Trophoblast cell (in vitro differentiated cells and primary cell): ENCODE measurements at regions not wholly inside any gene's neighbourhood (a gene's known extent, or its start where the extent isn't known, plus 50 kb on each side); places are given as distances from the start of the nearest gene placed in this dataset.

Experiments used
- DNase-seq, 2 donors: peaks; one replicate each; pipeline ENCODE4 v3.0.0-alpha.2; 2016
- H2AFZ ChIP-seq: 2 replicates; pipeline ENCODE4 v1.6.1; 2013; ENCODE audit warnings: low read length, moderate library complexity, mild to moderate bottlenecking; ENCODE audit not compliant: insufficient read depth, poor library complexity
- H2AK5ac ChIP-seq: 2 replicates; pipeline ENCODE4 v1.6.1; 2013; ENCODE audit warnings: mild to moderate bottlenecking, low read length
- H2BK120ac ChIP-seq: 2 replicates; pipeline ENCODE4 v1.6.1; 2013; ENCODE audit warnings: low read length, mild to moderate bottlenecking, moderate library complexity; ENCODE audit not compliant: insufficient read depth, poor library complexity
- H2BK12ac ChIP-seq: 2 replicates; pipeline ENCODE4 v1.6.1; 2013; ENCODE audit warnings: mild to moderate bottlenecking, low read length, moderate library complexity
- H2BK5ac ChIP-seq: 2 replicates; pipeline ENCODE4 v1.6.1; 2013; ENCODE audit warnings: low read length, low read depth, moderate library complexity, mild to moderate bottlenecking; ENCODE audit not compliant: poor library complexity
- H3K14ac ChIP-seq: 2 replicates; pipeline ENCODE4 v1.6.1; 2013; ENCODE audit warnings: mild to moderate bottlenecking, low read length
- H3K18ac ChIP-seq: 2 replicates; pipeline ENCODE4 v1.6.1; 2013; ENCODE audit warnings: mild to moderate bottlenecking, low read length
- H3K23ac ChIP-seq: 2 replicates; pipeline ENCODE4 v1.6.1; 2013; ENCODE audit warnings: low read length
- H3K27ac ChIP-seq: 2 replicates; pipeline ENCODE4 v1.5.1; 2013; ENCODE audit warnings: low read depth, mild to moderate bottlenecking, inconsistent platforms, low read length, moderate library complexity
- H3K27me3 ChIP-seq: 2 replicates; pipeline ENCODE4 v1.6.1; 2013; ENCODE audit warnings: inconsistent platforms, mild to moderate bottlenecking, low read length, moderate library complexity; ENCODE audit not compliant: insufficient read depth
- H3K36me3 ChIP-seq, 2 experiments: 1 replicate in 1 of 2; 2 replicates in 1 of 2; pipeline ENCODE4 v1.6.1; 2013; ENCODE audit warnings: low read length in 2 of 2, mild to moderate bottlenecking in 2 of 2, moderate library complexity in 1 of 2; ENCODE audit not compliant: insufficient read depth in 2 of 2, control insufficient read depth in 1 of 2
- H3K4ac ChIP-seq: 2 replicates; pipeline ENCODE4 v1.6.1; 2013; ENCODE audit warnings: low read depth, mild to moderate bottlenecking, low read length, moderate library complexity
- H3K4me1 ChIP-seq, 2 experiments: 1 replicate in 1 of 2; 2 replicates in 1 of 2; pipeline ENCODE4 v1.6.1; 2013; ENCODE audit warnings: low read length in 2 of 2, mild to moderate bottlenecking in 2 of 2, moderate library complexity in 1 of 2; ENCODE audit not compliant: insufficient read depth in 2 of 2, control insufficient read depth in 1 of 2
- H3K4me2 ChIP-seq: 2 replicates; pipeline ENCODE4 v1.6.1; 2013; ENCODE audit warnings: inconsistent platforms, mild to moderate bottlenecking, low read length, moderate library complexity
- H3K4me3 ChIP-seq: 2 replicates; pipeline ENCODE4 v1.5.1; 2013; ENCODE audit warnings: mild to moderate bottlenecking, low read depth, low read length, inconsistent platforms
- H3K79me1 ChIP-seq: one replicate; pipeline ENCODE4 v1.6.1; 2013; ENCODE audit warnings: low read length
- H3K79me2 ChIP-seq: 2 replicates; pipeline ENCODE4 v1.6.1; 2013; ENCODE audit warnings: low read length, mild to moderate bottlenecking; ENCODE audit not compliant: control insufficient read depth, insufficient read depth, poor library complexity
- H3K9ac ChIP-seq: 2 replicates; pipeline ENCODE4 v1.6.1; 2013; ENCODE audit warnings: mild to moderate bottlenecking, low read length
- H3K9me3 ChIP-seq: 2 replicates; pipeline ENCODE4 v1.6.1; 2013; ENCODE audit warnings: low read depth, mild to moderate bottlenecking, control low read depth, inconsistent platforms, low read length; ENCODE audit not compliant: insufficient read depth
- H4K12ac ChIP-seq: 2 replicates; pipeline ENCODE4 v1.6.1; 2013; ENCODE audit warnings: low read depth, mild to moderate bottlenecking, low read length, moderate library complexity
- H4K8ac ChIP-seq: 2 replicates; pipeline ENCODE4 v1.6.1; 2013; ENCODE audit warnings: low read depth, mild to moderate bottlenecking, low read length, moderate library complexity
- H4K91ac ChIP-seq: one replicate; pipeline ENCODE4 v1.6.1; 2013; ENCODE audit warnings: low read depth, mild to moderate bottlenecking, low read length, moderate library complexity
- WGBS: extraction: QIAGEN DNeasy Blood & Tissue Kit; methylation state at CpG from one replicate; pipeline ENCODE4 v1.1.7; 2013; ENCODE audit warnings: missing lambda C conversion rate; ENCODE audit not compliant: insufficient read length, insufficient coverage; ENCODE audit errors: extremely low coverage; 5-methylcytosine and 5-hydroxymethylcytosine counted together

GRCh38 chr19:28140201-28140600, 1072.8 kb downstream of the UQCRFS1 start:
- Histone ChIP-seq H2AFZ (no peak overlapping the region), H3K36me3 (no peaks in the 10 kb centered on the region), H3K9me3 (peaks cover 4% of the 10 kb centered on the region), H3K27ac (no peak overlapping the region), H4K8ac (no peak overlapping the region), H3K27me3 (no peaks in the 10 kb centered on the region), H3K9ac (no peak overlapping the region), H2AK5ac (no peak overlapping the region), H2BK12ac (no peak overlapping the region), H3K4me1 (peaks cover 11 to 17% of the 10 kb centered on the region in 2 experiments), H4K12ac (no peak overlapping the region), H3K4me3 (no peak overlapping the region), H3K4me2 (no peak overlapping the region), H3K79me1 (peaks cover 32% of the 10 kb centered on the region), H2BK5ac (no peak overlapping the region), H2BK120ac (no peak overlapping the region), H3K18ac (no peak overlapping the region), H3K4ac (no peak overlapping the region), H3K14ac (no peak overlapping the region), H3K79me2 (peaks cover 1% of the 10 kb centered on the region), H3K23ac (no peak overlapping the region), H4K91ac (no peak overlapping the region)
- no peak for DNase-seq
- WGBS: no CpG with 5 or more reads among the region's 4 CpGs

GRCh38 chr19:28137772-28138171, 1075.2 kb downstream of the UQCRFS1 start:
- WGBS: no CpG with 5 or more reads among the region's 4 CpGs
- Histone ChIP-seq H3K4me2 (no peak overlapping the region), H3K23ac (no peak overlapping the region), H3K4ac (peak overlapping the region; percentile 37), H3K79me1 (peaks cover 45% of the 10 kb centered on the region), H2BK5ac (peak overlapping the region; percentile 53), H3K9ac (no peak overlapping the region), H3K4me1 (peaks cover 21% of the 10 kb centered on the region in 2 experiments), H4K12ac (no peak overlapping the region), H3K9me3 (peaks cover 6% of the 10 kb centered on the region), H3K36me3 (no peaks in the 10 kb centered on the region), H2BK12ac (peak overlapping the region; percentile 95), H3K79me2 (peaks cover 6% of the 10 kb centered on the region), H2BK120ac (peak overlapping the region; percentile 85), H3K4me3 (no peak overlapping the region), H3K18ac (no peak overlapping the region), H3K27ac (no peak overlapping the region), H2AFZ (no peak overlapping the region), H3K14ac (peak overlapping the region; percentile 90), H3K27me3 (no peaks in the 10 kb centered on the region), H2AK5ac (peak overlapping the region; percentile 86), H4K91ac (peak overlapping the region; percentile 72), H4K8ac (peak overlapping the region; percentile 71)
- no peak for DNase-seq

- Histone ChIP-seq H2BK120ac (peak overlapping the region; percentile 79), H4K12ac (no peak overlapping the region), H2AFZ (no peak overlapping the region), H3K23ac (no peak overlapping the region), H3K27me3 (no peaks in the 10 kb centered on the region), H3K9me3 (peaks cover 6% of the 10 kb centered on the region), H3K4me2 (no peak overlapping the region), H2BK12ac (peak overlapping the region; percentile 84), H3K4ac (peak overlapping the region; percentile 50), H3K9ac (no peak overlapping the region), H2BK5ac (peak overlapping the region; percentile 97), H3K79me1 (peaks cover 51% of the 10 kb centered on the region), H3K79me2 (peaks cover 9% of the 10 kb centered on the region), H3K18ac (peak overlapping the region; percentile 57), H4K8ac (peak overlapping the region; percentile 64), H3K14ac (peak overlapping the region; percentile 68), H3K4me3 (no peak overlapping the region), H3K4me1 (peaks cover 21% of the 10 kb centered on the region in 2 experiments), H2AK5ac (peak overlapping the region; percentile 73), H3K36me3 (no peaks in the 10 kb centered on the region), H3K27ac (peak overlapping the region; percentile 86), H4K91ac (peak overlapping the region; percentile 91)
- DNase-seq: no peak
- no CpG with 5 or more reads among the region's 2 CpGs for WGBS
Observed at GRCh38 chr19:28136796-28137195, 1076.2 kb downstream of the UQCRFS1 start.

- Histone ChIP-seq H4K12ac (no peak overlapping the region), H3K27ac (peak overlapping the region; percentile 75), H3K9ac (no peak overlapping the region), H3K36me3 (no peaks in the 10 kb centered on the region), H3K79me2 (peaks cover 9% of the 10 kb centered on the region), H3K4me2 (no peak overlapping the region), H3K4ac (peak overlapping the region; percentile 70), H2AFZ (no peak overlapping the region), H3K14ac (peak overlapping the region; percentile 79), H3K23ac (no peak overlapping the region), H2BK12ac (peak overlapping the region; percentile 99), H2BK120ac (peak overlapping the region; percentile 94), H3K4me3 (no peak overlapping the region), H2BK5ac (peak overlapping the region; percentile 88), H3K4me1 (peaks cover 24 to 26% of the 10 kb centered on the region in 2 experiments), H3K27me3 (no peaks in the 10 kb centered on the region), H3K79me1 (peaks cover 55% of the 10 kb centered on the region), H2AK5ac (peak overlapping the region; percentile 93), H3K18ac (peak overlapping the region; percentile 75), H4K91ac (peak overlapping the region; percentile 97), H3K9me3 (peaks cover 6% of the 10 kb centered on the region), H4K8ac (peak overlapping the region; percentile 78)
- no peak for DNase-seq
Observed at GRCh38 chr19:28135825-28136224, 1077.1 kb downstream of the UQCRFS1 start.
